HFFc6 (cell line): ENCODE measurements at regions not wholly inside any gene's neighbourhood (a gene's known extent, or its start where the extent isn't known, plus 50 kb on each side); places are given as distances from the start of the nearest gene placed in this dataset.

Experiments used
- DNase-seq: peaks from one replicate; pipeline ENCODE4 v3.0.0-alpha.2; 2018
- H3K27ac Mint-ChIP-seq: 2 replicates; pipeline ENCODE4 v1.8.0; 2020; ENCODE audit warnings: mild to moderate bottlenecking, mixed read lengths
- H3K27me3 Mint-ChIP-seq: 2 replicates; pipeline ENCODE4 v1.8.0; 2021; ENCODE audit warnings: mild to moderate bottlenecking, moderate library complexity, mixed read lengths; ENCODE audit not compliant: insufficient read depth
- H3K36me3 Mint-ChIP-seq: 2 replicates; pipeline ENCODE4 v1.8.0; 2021; ENCODE audit warnings: low read depth, mixed read lengths
- H3K4me1 Mint-ChIP-seq: 2 replicates; pipeline ENCODE4 v1.8.0; 2020; ENCODE audit warnings: low read depth, mixed read lengths
- H3K4me3 Mint-ChIP-seq: 2 replicates; pipeline ENCODE4 v1.8.0; 2020; ENCODE audit warnings: mild to moderate bottlenecking, moderate library complexity, mixed read lengths
- H3K9me3 Mint-ChIP-seq: 2 replicates; pipeline ENCODE4 v1.8.0; 2020; ENCODE audit warnings: mild to moderate bottlenecking, mixed read lengths
- CTCF ChIP-seq: fragments of 200-600 bp; sonication (generic); IDR thresholded peaks from 2 replicates; pipeline ENCODE4 v1.5.0; 2021; ENCODE audit warnings: antibody characterized with exemption, mild to moderate bottlenecking

GRCh38 chr14:55968741-55969140, 149.5 kb upstream of the PELI2 start:
- no peak for TF ChIP-seq CTCF

GRCh38 chr14:55973285-55973800, 144.9 kb upstream of the PELI2 start:
- no peaks in the 10 kb centered on the region for H3K4me1 Mint-ChIP-seq
- no peak for TF ChIP-seq CTCF
- no peak for DNase-seq
- no peaks in the 10 kb centered on the region; the same call in 1 of the 2 replicates for H3K27me3 Mint-ChIP-seq
- H3K4me3 Mint-ChIP-seq = no peak overlapping the region
- H3K27ac Mint-ChIP-seq = no peak overlapping the region
- H3K9me3 Mint-ChIP-seq = no peaks in the 10 kb centered on the region
- no peaks in the 10 kb centered on the region for H3K36me3 Mint-ChIP-seq

More at GRCh38 chr14:55968741-55969140, 149.5 kb upstream of the PELI2 start:
- Mint-ChIP-seq H3K27me3 (no peaks in the 10 kb centered on the region; the same call in 1 of the 2 replicates), H3K36me3 (no peaks in the 10 kb centered on the region), H3K4me1 (no peaks in the 10 kb centered on the region), H3K9me3 (no peaks in the 10 kb centered on the region), H3K4me3 (no peak overlapping the region), H3K27ac (no peak overlapping the region)
- no peak for DNase-seq

- H3K4me3 Mint-ChIP-seq = no peak overlapping the region
- no peak for TF ChIP-seq CTCF
- no peaks in the 10 kb centered on the region for H3K36me3 Mint-ChIP-seq
- DNase-seq = no peak
- no peaks in the 10 kb centered on the region; the same call in 1 of the 2 replicates for H3K9me3 Mint-ChIP-seq
- H3K4me1 Mint-ChIP-seq = no peaks in the 10 kb centered on the region
- no peak overlapping the region for H3K27ac Mint-ChIP-seq
- no peaks in the 10 kb centered on the region; the same call in 1 of the 2 replicates for H3K27me3 Mint-ChIP-seq
These were observed 144.1 kb upstream of the PELI2 start for GRCh38 chr14:55973911-55974630.

- TF ChIP-seq CTCF = no peak
- no peak for DNase-seq
- Mint-ChIP-seq H3K36me3 (no peaks in the 10 kb centered on the region), H3K4me1 (no peaks in the 10 kb centered on the region), H3K27ac (no peak overlapping the region), H3K9me3 (peaks cover 3% of the 10 kb centered on the region; the same call in 1 of the 2 replicates), H3K4me3 (no peak overlapping the region), H3K27me3 (no peaks in the 10 kb centered on the region; the same call in 1 of the 2 replicates)
These were observed 142.8 kb upstream of the PELI2 start for GRCh38 chr14:55975281-55975910.

GRCh38 chr14:55976219-55976618, 142.0 kb upstream of the PELI2 start:
- no peaks in the 10 kb centered on the region for H3K36me3 Mint-ChIP-seq
- DNase-seq = no peak
- no peak overlapping the region for H3K4me3 Mint-ChIP-seq
- H3K9me3 Mint-ChIP-seq = peaks cover 6% of the 10 kb centered on the region; the same call in 1 of the 2 replicates
- no peaks in the 10 kb centered on the region; the same call in 1 of the 2 replicates for H3K27me3 Mint-ChIP-seq
- TF ChIP-seq CTCF = no peak
- H3K4me1 Mint-ChIP-seq = no peaks in the 10 kb centered on the region
- no peak overlapping the region for H3K27ac Mint-ChIP-seq
